CD4-positive, alpha-beta T cell (primary cell): ENCODE measurements at regions not wholly inside any gene's neighbourhood (a gene's known extent, or its start where the extent isn't known, plus 50 kb on each side); places are given as distances from the start of the nearest gene placed in this dataset.

ENCODE experiments used
- ATAC-seq: fragments of 200-7000 bp; cut with Tn5 transposase; one replicate; pipeline ENCODE4 v1.10.0; 2022; ENCODE audit warnings: mild to moderate bottlenecking; ENCODE audit not compliant: poor library complexity
- CTCF ChIA-PET: fragments of 350-600 bp; sonication (Branson Sonifier 250); formaldehyde crosslinking; loops from one replicate; lab custom pipeline; 2021; ENCODE audit warnings: antibody characterized with exemption, inconsistent platforms; lab: Charles Lee
- POLR2A ChIA-PET: fragments of 350-600 bp; sonication (Branson Sonifier 250); formaldehyde crosslinking; loops from one replicate; lab custom pipeline; 2021; ENCODE audit warnings: antibody characterized with exemption, inconsistent platforms; lab: Charles Lee
- DNase-seq, 14 experiments: peaks; one replicate each; pipeline ENCODE4 v3.0.0-alpha.2; 2013 to 2020; ENCODE audit warnings: mixed read lengths in 2 of 14
- H3K27ac ChIP-seq, 2 donors: one replicate each; pipeline versions ENCODE4 v1.5.1 to v1.7.0; 2013; ENCODE audit warnings: low read length in 2 of 2, low read depth in 1 of 2, mild to moderate bottlenecking in 1 of 2
- H3K27me3 ChIP-seq, 2 experiments: 1 replicate in 1 of 2; 2 replicates in 1 of 2; pipeline versions ENCODE4 v1.6.1 to v1.7.0; 2013; ENCODE audit warnings: low read length in 2 of 2, control low read depth in 1 of 2, mild to moderate bottlenecking in 1 of 2, moderate library complexity in 1 of 2; ENCODE audit not compliant: insufficient read depth in 2 of 2, control insufficient read depth in 1 of 2
- H3K36me3 ChIP-seq: one replicate; pipeline ENCODE4 v1.6.1; 2013; ENCODE audit warnings: low read length, control low read depth; ENCODE audit not compliant: insufficient read depth
- H3K4me1 ChIP-seq: one replicate; pipeline ENCODE4 v1.6.1; 2013; ENCODE audit warnings: low read length, control low read depth; ENCODE audit not compliant: insufficient read depth
- H3K4me3 ChIP-seq: one replicate; pipeline ENCODE4 v1.5.1; 2013; ENCODE audit warnings: mild to moderate bottlenecking, low read length, moderate library complexity
- H3K9me3 ChIP-seq, 2 experiments: 1 replicate in 1 of 2; 2 replicates in 1 of 2; pipeline versions ENCODE4 v1.6.1 to v1.7.0; 2013; ENCODE audit warnings: low read length in 2 of 2, mild to moderate bottlenecking in 2 of 2, control low read depth in 1 of 2, moderate library complexity in 1 of 2; ENCODE audit not compliant: control insufficient read depth in 1 of 2, insufficient read depth in 1 of 2
- H3K27ac Mint-ChIP-seq: one replicate; pipeline ENCODE4 v1.8.0; 2020; ENCODE audit warnings: mixed read lengths
- H3K27me3 Mint-ChIP-seq: one replicate; pipeline ENCODE4 v1.8.0; 2021; ENCODE audit warnings: mixed read lengths
- H3K36me3 Mint-ChIP-seq: one replicate; pipeline ENCODE4 v1.8.0; 2021; ENCODE audit warnings: low read depth, mixed read lengths
- H3K4me1 Mint-ChIP-seq: one replicate; pipeline ENCODE4 v1.8.0; 2021; ENCODE audit warnings: low read depth, mixed read lengths
- H3K4me3 Mint-ChIP-seq: one replicate; pipeline ENCODE4 v1.8.0; 2020; ENCODE audit warnings: mild to moderate bottlenecking, mixed read lengths
- H3K9me3 Mint-ChIP-seq: one replicate; pipeline ENCODE4 v1.8.0; 2020; ENCODE audit warnings: mixed read lengths
- CTCF ChIP-seq: fragments of 200-600 bp; IDR thresholded peaks from one replicate; pipeline ENCODE4 v1.8.0; 2022; ENCODE audit warnings: antibody characterized with exemption, mild to moderate bottlenecking
- intact Hi-C, 2 experiments: fragments of 100-400 bp; cut with DNase I in 1 of 2; cut with micrococcal nuclease in 1 of 2; formaldehyde crosslinking; loops; one replicate each; pipeline versions ENCODE4 v1.15.1 to v1.9.0; 2023 to 2025; cut with DNase I, micrococcal nuclease

- no peak overlapping the region for H3K4me3 Mint-ChIP-seq
- no peak overlapping the region for H3K27ac ChIP-seq
- H3K27ac Mint-ChIP-seq = no peak overlapping the region
- no peak overlapping the region for H3K4me3 ChIP-seq
- no peaks in the 10 kb centered on the region for H3K4me1 Mint-ChIP-seq
- H3K9me3 Mint-ChIP-seq = peaks cover 5% of the 10 kb centered on the region
- ATAC-seq (no peak), DNase-seq (no peak)
- H3K4me1 ChIP-seq = no peaks in the 10 kb centered on the region
- H3K9me3 ChIP-seq = peaks cover 0 to 6% of the 10 kb centered on the region in 2 experiments
- CTCF ChIA-PET = no interaction called here
- H3K36me3 ChIP-seq = no peaks in the 10 kb centered on the region
- no peaks in the 10 kb centered on the region for H3K36me3 Mint-ChIP-seq
- H3K27me3 Mint-ChIP-seq = no peaks in the 10 kb centered on the region
- intact Hi-C loops = no loop called here
- no peak for TF ChIP-seq CTCF
- POLR2A ChIA-PET = no interaction called here
- no peaks in the 10 kb centered on the region for H3K27me3 ChIP-seq
Observed at GRCh38 chr5:82610686-82611085, 332.5 kb upstream of the RPS23 start.

GRCh38 chr5:82605441-82605973 is 327.4 kb upstream of the RPS23 start:
- peaks cover 0 to 13% of the 10 kb centered on the region in 2 experiments for H3K9me3 ChIP-seq
- H3K27ac Mint-ChIP-seq = no peak overlapping the region
- POLR2A ChIA-PET = no interaction called here
- peaks cover 0 to 1% of the 10 kb centered on the region in 2 experiments for H3K27me3 ChIP-seq
- no peaks in the 10 kb centered on the region for H3K36me3 Mint-ChIP-seq
- H3K36me3 ChIP-seq = no peaks in the 10 kb centered on the region
- peaks cover 2% of the 10 kb centered on the region for H3K9me3 Mint-ChIP-seq
- H3K27me3 Mint-ChIP-seq = peaks cover 4% of the 10 kb centered on the region
- CTCF ChIA-PET = no interaction called here
- intact Hi-C loops = no loop called here
- no peak overlapping the region for H3K4me3 Mint-ChIP-seq
- ATAC-seq (no peak), DNase-seq (no peak)
- no peak for TF ChIP-seq CTCF
- no peaks in the 10 kb centered on the region for H3K4me1 Mint-ChIP-seq
- no peak overlapping the region for H3K4me3 ChIP-seq
- H3K4me1 ChIP-seq = no peaks in the 10 kb centered on the region
- no peak overlapping the region for H3K27ac ChIP-seq

- no peaks in the 10 kb centered on the region for H3K36me3 ChIP-seq
- H3K27ac ChIP-seq = no peak overlapping the region
- POLR2A ChIA-PET = no interaction called here
- no peak overlapping the region for H3K4me3 ChIP-seq
- Mint-ChIP-seq H3K4me3 (no peak overlapping the region), H3K27ac (no peak overlapping the region), H3K9me3 (peaks cover 2% of the 10 kb centered on the region), H3K36me3 (no peaks in the 10 kb centered on the region), H3K27me3 (peaks cover 4% of the 10 kb centered on the region), H3K4me1 (no peaks in the 10 kb centered on the region)
- TF ChIP-seq CTCF = no peak
- ATAC-seq (no peak), DNase-seq (no peak)
- CTCF ChIA-PET = no interaction called here
- intact Hi-C loops = no loop called here
- peaks cover 0 to 4% of the 10 kb centered on the region in 2 experiments for H3K27me3 ChIP-seq
- no peaks in the 10 kb centered on the region for H3K4me1 ChIP-seq
- peaks cover 0 to 13% of the 10 kb centered on the region in 2 experiments for H3K9me3 ChIP-seq
Observed at GRCh38 chr5:82603033-82603987, 325.2 kb upstream of the RPS23 start.
